GM18505 (cell line): ENCODE measurements at regions not wholly inside any gene's neighbourhood (a gene's known extent, or its start where the extent isn't known, plus 50 kb on each side); places are given as distances from the start of the nearest gene placed in this dataset.

Experiments used
- ATAC-seq: cut with Tn5 transposase; IDR thresholded peaks from one replicate; pipeline ENCODE4 v1.9.1; 2021; ENCODE audit not compliant: unreplicated experiment
- POLR2A ChIP-seq: IDR thresholded peaks from 4 replicates; pipeline ENCODE4 v1.6.1; 2011; ENCODE audit warnings: borderline replicate concordance; ENCODE audit not compliant: insufficient read depth, insufficient read length; ENCODE audit errors: extremely low read depth

- no peak for ATAC-seq
- no peak for TF ChIP-seq POLR2A
These were observed 580.5 kb upstream of the MARCKS start for GRCh38 chr6:113276601-113277000.

GRCh38 chr6:113277111-113277510 is 580.0 kb upstream of the MARCKS start:
- ATAC-seq: no peak
- no peak for TF ChIP-seq POLR2A

DNA sequence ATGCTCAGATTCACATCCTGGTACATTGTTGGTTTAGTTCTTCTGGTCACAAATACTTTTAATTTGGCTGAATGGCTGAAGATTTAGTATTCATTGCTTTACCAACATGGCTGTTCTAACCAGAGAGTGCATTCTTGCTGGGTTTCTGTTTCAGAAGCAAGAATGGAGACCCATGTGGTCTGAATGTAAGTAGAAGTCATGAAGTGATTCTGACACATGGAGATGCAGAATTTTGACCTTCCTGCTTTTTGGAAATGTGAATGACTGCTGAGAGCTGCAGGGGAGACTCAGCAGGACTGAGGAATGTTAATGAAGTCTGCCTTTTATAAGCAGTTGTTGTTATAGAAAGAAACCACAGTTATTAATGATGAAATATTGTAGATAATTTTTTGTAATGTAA is 576.1 kb upstream of the MARCKS start:
- no peak for TF ChIP-seq POLR2A
- ATAC-seq: no peak

DNA sequence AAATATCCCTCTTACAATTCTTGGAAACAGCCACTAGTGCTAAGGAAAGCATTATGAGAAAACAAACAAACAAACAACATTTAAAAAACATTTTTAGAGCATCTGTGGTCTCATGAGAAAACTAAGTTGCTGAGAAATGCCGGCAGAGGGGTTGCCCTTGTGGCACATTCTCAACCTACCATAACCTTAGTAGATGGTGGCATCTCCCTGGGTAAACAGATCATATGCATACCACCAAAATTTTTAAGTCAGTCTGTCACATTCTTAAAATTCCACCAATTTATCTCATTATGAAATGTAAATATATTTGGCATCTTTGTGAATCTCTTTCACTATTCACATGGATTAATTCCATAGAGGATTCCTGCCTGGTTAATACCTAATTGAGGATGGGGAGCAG is 575.7 kb upstream of the MARCKS start:
- no peak for TF ChIP-seq POLR2A
- ATAC-seq: no peak

- TF ChIP-seq POLR2A: no peak
- peak; percentile 76 for ATAC-seq
These were observed 569.7 kb upstream of the MARCKS start for GRCh38 chr6:113287396-113287795.

DNA sequence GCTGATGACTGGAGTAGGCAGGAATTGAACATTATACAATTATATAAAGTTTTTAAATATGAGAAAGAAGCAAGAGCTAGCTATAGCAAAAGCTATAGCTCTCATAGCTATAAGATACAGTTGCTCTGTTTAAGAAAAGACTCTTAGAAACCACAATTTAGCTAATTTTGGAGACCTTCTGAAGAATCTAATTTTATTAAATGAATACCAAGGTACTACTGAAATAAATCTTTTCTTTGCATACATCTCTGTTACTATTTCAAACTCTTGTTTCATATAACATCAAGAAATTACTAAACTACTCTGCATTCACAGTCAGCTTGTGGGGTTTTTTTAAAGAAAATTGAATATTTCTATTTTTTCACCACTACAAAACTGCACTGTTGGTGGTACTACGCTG is 568.7 kb upstream of the MARCKS start:
- no peak for TF ChIP-seq POLR2A
- no peak for ATAC-seq

- ATAC-seq: no peak
- TF ChIP-seq POLR2A: no peak
These were observed 568.0 kb upstream of the MARCKS start for GRCh38 chr6:113289166-113289565.

GRCh38 chr6:113290684-113291083 is 566.5 kb upstream of the MARCKS start:
- no peak for TF ChIP-seq POLR2A

DNA sequence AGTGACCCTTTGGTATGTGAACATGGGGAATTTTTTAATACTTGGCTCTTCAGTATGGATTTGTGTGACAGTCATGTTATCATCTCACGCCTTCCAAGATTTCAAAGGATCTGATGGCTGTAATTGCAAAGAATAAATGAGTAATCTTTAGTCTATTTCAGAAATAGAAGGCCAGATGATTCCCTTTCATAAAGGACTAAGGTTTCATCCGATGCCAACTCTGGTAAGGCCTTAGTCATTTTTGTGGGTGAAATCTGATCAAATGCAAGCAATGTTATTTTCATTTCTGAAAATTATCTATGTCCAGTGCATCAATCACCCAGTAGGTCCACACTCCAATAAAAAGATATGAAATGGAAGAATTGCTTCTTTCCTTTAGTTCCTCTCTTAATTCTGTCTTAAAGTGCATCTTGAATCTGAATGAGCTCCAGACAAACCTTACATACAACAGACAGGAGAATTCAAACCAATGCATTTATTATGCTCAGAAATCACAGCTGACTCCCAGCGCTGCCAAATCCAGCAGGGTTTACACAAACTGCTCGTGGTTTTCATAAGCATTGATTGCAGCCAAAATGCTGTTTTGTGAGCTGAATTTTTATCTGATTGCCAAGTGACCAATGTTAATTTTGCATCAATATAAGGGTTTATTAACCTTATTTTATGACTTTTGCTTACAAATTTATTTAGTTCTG is 565.2 kb upstream of the MARCKS start:
- TF ChIP-seq POLR2A: no peak
- ATAC-seq: no peak

More at GRCh38 chr6:113290684-113291083, 566.5 kb upstream of the MARCKS start:
- no peak for ATAC-seq

GRCh38 chr6:113292646-113293422 is 564.3 kb upstream of the MARCKS start:
- peak; percentile 77 for ATAC-seq
- TF ChIP-seq POLR2A: no peak

DNA sequence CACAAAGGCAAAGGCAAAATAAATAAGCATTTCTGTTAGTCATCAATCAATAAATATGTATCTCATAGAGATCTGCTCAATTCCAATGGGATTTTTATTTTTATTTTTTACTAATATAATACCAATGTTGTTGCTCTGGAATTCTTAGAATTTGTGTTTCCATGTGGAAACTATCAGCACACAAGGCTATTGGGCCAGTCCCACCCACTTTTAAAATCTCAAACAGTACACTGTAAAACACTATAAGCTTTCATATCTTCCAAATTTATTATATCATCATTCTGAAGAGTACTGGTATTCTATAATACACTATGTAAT is 563.8 kb upstream of the MARCKS start:
- no peak for TF ChIP-seq POLR2A
- no peak for ATAC-seq

GRCh38 chr6:113299531-113299930 is 557.6 kb upstream of the MARCKS start:
- no peak for ATAC-seq
- TF ChIP-seq POLR2A: no peak

- no peak for TF ChIP-seq POLR2A
- no peak for ATAC-seq
These were observed 555.5 kb upstream of the MARCKS start for GRCh38 chr6:113301651-113302050.

DNA sequence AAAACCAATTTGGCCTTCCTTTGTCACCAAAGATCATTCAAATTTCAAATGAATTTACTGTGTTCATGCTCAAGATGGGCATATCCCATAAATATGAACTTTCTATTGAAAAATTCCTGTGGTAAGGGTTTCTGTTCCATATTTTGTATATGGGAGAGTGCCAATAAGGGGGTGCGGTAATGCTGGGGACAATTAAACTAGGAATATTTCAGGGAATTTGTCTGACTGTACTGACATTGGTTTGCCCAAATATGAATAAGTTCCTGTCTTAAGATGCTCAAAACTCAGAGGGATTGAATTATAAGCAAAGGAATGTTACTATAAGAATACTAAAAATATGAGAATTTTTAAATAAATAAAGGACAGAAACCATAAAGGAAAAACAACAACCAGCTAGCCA is 553.0 kb upstream of the MARCKS start:
- ATAC-seq: no peak
- TF ChIP-seq POLR2A: no peak
